T-cell (primary cell): ENCODE measurements at regions not wholly inside any gene's neighbourhood (a gene's known extent, or its start where the extent isn't known, plus 50 kb on each side); places are given as distances from the start of the nearest gene placed in this dataset.

Experiments
- ATAC-seq, 4 experiments: fragments of 200-7000 bp in 3 of 4; fragments of 150-1000 bp in 1 of 4; cut with Tn5 transposase; replicated peaks in 1 of 4; 1 replicate in 3 of 4; 2 replicates in 1 of 4; pipeline ENCODE4 v1.10.0; 2021; ENCODE audit warnings: moderate library complexity in 3 of 4, mild to moderate bottlenecking in 2 of 4, moderate number of reproducible peaks in 1 of 4
- CTCF ChIA-PET, 2 donors: fragments of 300-600 bp; sonication (Branson Sonifier 250); formaldehyde crosslinking; loops; one replicate each; lab custom pipeline; 2022; ENCODE audit warnings: antibody characterized with exemption in 2 of 2; lab: Charles Lee
- POLR2A ChIA-PET, 2 donors: fragments of 300-600 bp; sonication (Branson Sonifier 250); formaldehyde crosslinking; loops; one replicate each; lab custom pipeline; 2022; ENCODE audit warnings: antibody characterized with exemption in 2 of 2; lab: Charles Lee
- DNase-seq, 35 experiments: peaks; one replicate each; pipeline versions ENCODE4 v3.0.0 to v3.0.0-alpha.2; 2013 to 2023
- H3K27ac ChIP-seq: one replicate; pipeline ENCODE4 v1.5.1; 2013; ENCODE audit warnings: low read length
- H3K27me3 ChIP-seq, 2 experiments: replicated peaks in 1 of 2; 1 replicate in 1 of 2; 2 replicates in 1 of 2; pipeline versions ENCODE4 v1.6.1 to v1.7.0; 2013; ENCODE audit warnings: low read length in 1 of 2, mixed read lengths in 1 of 2; ENCODE audit not compliant: control insufficient read depth in 2 of 2, insufficient read depth in 2 of 2; ENCODE audit errors: extremely low read depth in 1 of 2
- H3K36me3 ChIP-seq, 2 donors: 1 replicate in 1 of 2; 2 replicates in 1 of 2; pipeline versions ENCODE4 v1.6.1 to v1.7.0; 2013; ENCODE audit warnings: low read length in 1 of 2; ENCODE audit not compliant: control insufficient read depth in 2 of 2, insufficient read depth in 1 of 2; ENCODE audit errors: extremely low read depth in 1 of 2
- H3K4me1 ChIP-seq, 2 experiments: 1 replicate in 1 of 2; 2 replicates in 1 of 2; pipeline versions ENCODE4 v1.6.1 to v1.7.0; 2013; ENCODE audit warnings: low read length in 2 of 2, mixed read lengths in 1 of 2; ENCODE audit not compliant: insufficient read depth in 2 of 2, control insufficient read depth in 1 of 2; ENCODE audit errors: extremely low read depth in 1 of 2
- H3K4me3 ChIP-seq, 2 donors: 1 replicate in 1 of 2; 2 replicates in 1 of 2; pipeline versions ENCODE4 v1.5.1 to v1.7.0; 2013; ENCODE audit warnings: mild to moderate bottlenecking in 2 of 2, low read length in 1 of 2, moderate library complexity in 1 of 2; ENCODE audit not compliant: control insufficient read depth in 1 of 2; ENCODE audit errors: extremely low read depth in 1 of 2
- H3K9me3 ChIP-seq: 2 replicates; pipeline ENCODE4 v1.7.0; 2013
- H3K27ac Mint-ChIP-seq, 2 donors: one replicate each; pipeline ENCODE4 v1.8.0; 2020 to 2021; ENCODE audit warnings: mild to moderate bottlenecking in 2 of 2, mixed read lengths in 2 of 2
- H3K27me3 Mint-ChIP-seq, 2 donors: one replicate each; pipeline ENCODE4 v1.8.0; 2021 to 2022; ENCODE audit warnings: mixed read lengths in 2 of 2
- H3K36me3 Mint-ChIP-seq: one replicate; pipeline ENCODE4 v1.8.0; 2021; ENCODE audit warnings: mixed read lengths
- H3K4me1 Mint-ChIP-seq, 3 donors: one replicate each; pipeline ENCODE4 v1.8.0; 2020 to 2022; ENCODE audit warnings: mixed read lengths in 3 of 3, mild to moderate bottlenecking in 1 of 3
- H3K4me3 Mint-ChIP-seq, 3 donors: one replicate each; pipeline ENCODE4 v1.8.0; 2020 to 2022; ENCODE audit warnings: mild to moderate bottlenecking in 3 of 3, mixed read lengths in 3 of 3, moderate library complexity in 3 of 3
- H3K9me3 Mint-ChIP-seq, 3 donors: one replicate each; pipeline ENCODE4 v1.8.0; 2020 to 2022; ENCODE audit warnings: mixed read lengths in 3 of 3
- WGBS: methylation state at CpG from one replicate; pipeline ENCODE4 v1.1.5; 2013; ENCODE audit warnings: missing lambda C conversion rate; ENCODE audit not compliant: insufficient coverage; 5-methylcytosine and 5-hydroxymethylcytosine counted together

DNA sequence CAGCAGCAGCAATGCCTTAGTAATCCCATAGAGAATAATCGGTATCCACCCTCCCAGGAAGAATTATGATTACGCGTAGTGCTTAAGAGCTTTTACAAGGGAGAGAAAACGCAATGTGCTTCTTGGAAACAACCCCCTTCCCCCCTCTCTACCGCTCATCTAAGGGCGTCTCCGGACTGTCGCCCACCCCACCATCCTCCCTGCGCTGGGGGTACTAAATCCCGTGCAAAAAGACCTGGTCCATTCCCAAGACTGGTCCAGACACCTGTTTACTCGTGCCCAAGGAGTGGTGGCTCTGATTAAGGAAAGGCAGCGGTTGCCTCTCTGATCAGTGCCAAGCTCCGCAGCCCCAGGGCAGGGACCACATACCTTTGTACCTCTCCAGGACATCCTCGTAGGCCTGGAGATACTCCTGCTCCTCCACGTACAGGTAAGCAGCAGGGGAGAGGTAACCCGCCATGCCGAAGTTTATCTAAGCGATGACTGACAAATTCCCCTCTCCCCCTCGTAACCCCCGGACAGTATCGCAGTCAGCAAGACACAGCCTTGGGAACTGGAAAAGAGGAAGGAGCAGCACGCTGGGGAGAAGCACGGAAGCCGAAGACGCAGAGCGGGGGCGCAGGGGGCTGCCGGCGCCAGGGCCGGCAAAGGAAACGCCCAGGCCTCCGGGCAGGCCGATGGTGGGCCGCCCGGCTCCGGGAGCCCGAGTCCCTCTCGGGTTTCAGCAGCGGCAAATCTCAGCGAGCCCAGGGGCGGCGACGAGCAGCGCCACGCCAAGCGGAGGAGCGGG, 112.0 kb upstream of the BEND6 start:
- POLR2A ChIA-PET, result no interaction called here
- Histone ChIP-seq H3K4me1 (peaks cover 2 to 6% of the 10 kb centered on the region in 2 experiments), H3K4me3 (peak overlapping the region in 1 of 2 donors; percentile 71), H3K27me3 (peaks cover 0 to 17% of the 10 kb centered on the region in 2 experiments), H3K9me3 (no peaks in the 10 kb centered on the region), H3K27ac (no peak overlapping the region), H3K36me3 (no peaks in the 10 kb centered on the region)
- CTCF ChIA-PET, result no interaction called here
- ATAC-seq (no peak), DNase-seq (peak in 1 of 35 experiments; percentile 12)
- Mint-ChIP-seq H3K4me1 (peaks cover 5 to 9% (median 9%) of the 10 kb centered on the region in 3 donors), H3K9me3 (no peaks in the 10 kb centered on the region), H3K27me3 (peaks cover 44 to 62% of the 10 kb centered on the region in 2 donors), H3K27ac (no peak overlapping the region), H3K4me3 (peak overlapping the region; percentile 71 to 87 (median 79)), H3K36me3 (no peaks in the 10 kb centered on the region)
- WGBS, result 4% methylated on average over 32 of the region's 47 CpGs

DNA sequence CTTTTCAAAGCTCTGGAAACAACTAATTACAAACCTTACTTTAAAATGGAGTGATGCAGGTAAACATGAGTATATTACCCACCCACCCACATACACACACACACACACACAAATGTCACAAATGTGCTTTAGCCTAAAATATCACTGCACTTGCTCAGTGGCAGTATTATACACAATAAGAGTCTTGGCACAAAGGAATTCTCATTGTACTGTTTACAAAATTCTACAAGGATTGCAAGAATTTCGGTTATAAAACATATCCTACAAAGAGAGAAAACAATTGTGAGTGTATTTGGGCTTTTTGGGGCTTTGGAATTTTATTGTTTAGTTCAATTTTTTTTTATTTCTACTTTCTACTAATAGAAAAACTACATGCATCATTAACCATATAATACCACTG, 113.2 kb upstream of the BEND6 start:
- Histone ChIP-seq H3K27ac (no peak overlapping the region), H3K9me3 (no peaks in the 10 kb centered on the region), H3K36me3 (no peaks in the 10 kb centered on the region), H3K27me3 (peaks cover 0 to 17% of the 10 kb centered on the region in 2 experiments), H3K4me3 (no peak overlapping the region), H3K4me1 (peaks cover 2 to 6% of the 10 kb centered on the region in 2 experiments)
- no peak overlapping the region for H3K4me3 Mint-ChIP-seq
- ATAC-seq (no peak), DNase-seq (no peak)
- WGBS, result no CpG with 5 or more reads among the region's 1 CpG
- no peak overlapping the region for H3K27ac Mint-ChIP-seq
- no peaks in the 10 kb centered on the region for H3K9me3 Mint-ChIP-seq
- H3K36me3 Mint-ChIP-seq, result no peaks in the 10 kb centered on the region
- ChIA-PET POLR2A (no interaction called here), CTCF (interaction anchor here in 1 of 2 donors (0.7 kb wide), 1 partner anchor 190 kb away, joined by 3 read pairs; no protein-coding TSS in a partner anchor)
- H3K4me1 Mint-ChIP-seq, result peaks cover 5 to 9% (median 9%) of the 10 kb centered on the region in 3 donors
- peaks cover 46 to 63% of the 10 kb centered on the region in 2 donors for H3K27me3 Mint-ChIP-seq

DNA sequence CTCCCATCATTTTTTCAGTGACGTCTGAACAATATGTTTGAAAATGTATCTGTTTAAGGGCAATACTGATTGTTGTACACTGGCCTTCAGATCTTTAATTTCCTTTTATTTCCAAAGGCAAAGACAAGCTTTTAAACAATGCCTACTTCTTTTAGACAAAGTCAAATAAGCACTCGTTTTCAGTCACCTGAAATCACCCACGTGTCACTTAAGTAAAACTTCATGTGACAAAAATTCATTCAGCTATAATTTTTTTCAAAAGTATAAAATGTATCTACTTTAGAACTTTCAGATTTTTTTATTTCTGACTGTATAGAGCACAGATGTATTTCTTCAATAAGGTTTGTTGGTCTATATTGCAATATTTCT, 113.5 kb upstream of the BEND6 start:
- DNase-seq (no peak), ATAC-seq (no peak)
- H3K27ac ChIP-seq, result no peak overlapping the region
- H3K4me1 ChIP-seq, result peaks cover 2 to 6% of the 10 kb centered on the region in 2 experiments
- H3K9me3 Mint-ChIP-seq, result no peaks in the 10 kb centered on the region
- H3K36me3 ChIP-seq, result no peaks in the 10 kb centered on the region
- H3K9me3 ChIP-seq, result no peaks in the 10 kb centered on the region
- no peak overlapping the region for H3K27ac Mint-ChIP-seq
- H3K27me3 Mint-ChIP-seq, result peaks cover 46 to 59% of the 10 kb centered on the region in 2 donors
- WGBS, result no CpG with 5 or more reads among the region's 3 CpGs
- no peaks in the 10 kb centered on the region for H3K36me3 Mint-ChIP-seq
- ChIA-PET POLR2A (no interaction called here), CTCF (interaction anchor here in 1 of 2 donors (0.7 kb wide), 1 partner anchor 190 kb away, joined by 3 read pairs; no protein-coding TSS in a partner anchor)
- H3K4me3 Mint-ChIP-seq, result no peak overlapping the region
- peaks cover 0 to 14% of the 10 kb centered on the region in 2 experiments for H3K27me3 ChIP-seq
- H3K4me1 Mint-ChIP-seq, result peaks cover 5 to 9% (median 9%) of the 10 kb centered on the region in 3 donors
- H3K4me3 ChIP-seq, result no peak overlapping the region

DNA sequence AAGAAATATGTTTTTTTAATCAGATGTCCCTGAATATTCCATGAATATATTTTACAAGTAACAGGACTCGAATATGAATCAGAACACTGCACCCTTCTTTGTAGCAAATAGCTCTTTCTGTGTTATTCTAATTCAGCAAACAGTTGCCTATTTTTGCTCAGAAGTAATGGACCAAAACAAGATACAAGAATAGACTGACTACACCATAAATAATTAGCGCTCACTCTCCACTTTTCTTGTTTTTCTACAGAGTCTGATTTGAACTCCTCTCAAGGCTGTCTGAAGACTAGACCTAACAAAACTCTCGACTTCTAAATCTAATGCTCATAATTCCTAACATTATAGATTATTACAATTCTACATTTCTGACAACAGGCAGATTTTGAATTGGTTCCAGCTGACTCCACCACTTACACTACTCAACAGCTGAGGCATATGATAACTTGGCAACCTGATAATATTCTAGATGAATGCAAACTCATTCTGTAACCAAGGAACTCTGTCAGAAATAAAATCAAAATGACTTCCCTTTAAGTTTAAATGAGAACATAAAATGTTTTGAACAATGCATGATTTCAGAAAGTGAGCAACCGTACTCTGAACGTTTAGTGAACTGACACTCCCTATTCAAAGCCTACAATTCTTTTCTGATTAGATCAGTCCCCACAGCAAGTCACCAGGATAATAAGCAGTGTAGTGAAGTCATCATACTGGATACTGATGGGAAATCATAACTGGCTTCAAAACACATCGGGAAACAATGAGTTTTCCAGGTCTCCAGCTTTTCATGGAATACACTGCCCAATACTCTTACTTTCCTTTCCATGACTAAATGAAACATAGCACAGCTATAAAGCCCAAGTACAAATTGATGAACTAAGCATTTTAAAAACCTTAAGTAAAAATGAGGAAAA, 114.2 kb upstream of the BEND6 start:
- no peaks in the 10 kb centered on the region for H3K9me3 ChIP-seq
- H3K27ac ChIP-seq, result no peak overlapping the region
- Mint-ChIP-seq H3K27ac (no peak overlapping the region), H3K9me3 (no peaks in the 10 kb centered on the region), H3K27me3 (peaks cover 46 to 56% of the 10 kb centered on the region in 2 donors), H3K4me1 (peaks cover 5 to 9% (median 9%) of the 10 kb centered on the region in 3 donors), H3K36me3 (no peaks in the 10 kb centered on the region), H3K4me3 (no peak overlapping the region)
- peaks cover 0 to 14% of the 10 kb centered on the region in 2 experiments for H3K27me3 ChIP-seq
- no peak overlapping the region for H3K4me3 ChIP-seq
- WGBS, result 67% methylated on average over 2 of the region's 6 CpGs
- H3K4me1 ChIP-seq, result peaks cover 2 to 6% of the 10 kb centered on the region in 2 experiments
- ATAC-seq (no peak), DNase-seq (no peak)
- ChIA-PET CTCF (interaction anchor here in 1 of 2 donors (0.7 kb wide), 1 partner anchor 191 kb away, joined by 3 read pairs; no protein-coding TSS in a partner anchor), POLR2A (no interaction called here)
- H3K36me3 ChIP-seq, result no peaks in the 10 kb centered on the region

DNA sequence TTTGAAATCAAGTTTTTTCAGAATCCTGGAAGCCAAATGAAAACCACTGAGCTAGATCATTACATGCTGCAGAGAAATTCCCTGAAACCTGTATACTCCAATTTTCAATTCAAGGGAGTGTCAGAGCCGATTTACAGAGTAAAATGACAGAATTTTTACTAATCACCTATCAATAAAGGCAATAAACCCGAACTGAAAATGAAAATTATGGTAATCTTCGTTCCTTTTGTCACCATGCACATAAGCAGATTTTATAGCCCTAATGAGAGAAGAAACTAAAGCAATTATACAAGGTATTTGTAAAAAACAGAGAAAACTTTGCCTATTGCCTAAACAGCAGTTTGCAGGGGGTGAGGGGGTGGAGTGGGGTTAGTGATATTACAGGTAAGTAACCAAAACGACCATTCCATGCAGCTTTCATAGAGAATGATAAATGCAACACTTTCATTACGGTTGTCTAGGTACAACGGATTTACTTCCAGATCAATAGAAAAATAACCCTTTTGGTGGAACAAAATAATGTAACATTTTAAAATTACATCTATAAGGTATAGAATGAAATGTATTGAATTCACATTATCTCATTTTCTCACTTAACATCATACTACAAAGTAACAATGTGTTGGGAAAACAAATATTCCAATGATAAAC, 115.2 kb upstream of the BEND6 start:
- Mint-ChIP-seq H3K4me1 (peaks cover 5 to 9% (median 9%) of the 10 kb centered on the region in 3 donors), H3K9me3 (no peaks in the 10 kb centered on the region), H3K4me3 (no peak overlapping the region), H3K27me3 (peaks cover 50% of the 10 kb centered on the region in 2 donors), H3K27ac (no peak overlapping the region), H3K36me3 (no peaks in the 10 kb centered on the region)
- ATAC-seq (no peak), DNase-seq (no peak)
- Histone ChIP-seq H3K36me3 (no peaks in the 10 kb centered on the region), H3K4me3 (no peak overlapping the region), H3K9me3 (no peaks in the 10 kb centered on the region), H3K4me1 (peaks cover 2 to 6% of the 10 kb centered on the region in 2 experiments), H3K27me3 (peaks cover 0 to 14% of the 10 kb centered on the region in 2 experiments), H3K27ac (no peak overlapping the region)
- ChIA-PET POLR2A (no interaction called here), CTCF (no interaction called here)
- no CpG with 5 or more reads among the region's 6 CpGs for WGBS

DNA sequence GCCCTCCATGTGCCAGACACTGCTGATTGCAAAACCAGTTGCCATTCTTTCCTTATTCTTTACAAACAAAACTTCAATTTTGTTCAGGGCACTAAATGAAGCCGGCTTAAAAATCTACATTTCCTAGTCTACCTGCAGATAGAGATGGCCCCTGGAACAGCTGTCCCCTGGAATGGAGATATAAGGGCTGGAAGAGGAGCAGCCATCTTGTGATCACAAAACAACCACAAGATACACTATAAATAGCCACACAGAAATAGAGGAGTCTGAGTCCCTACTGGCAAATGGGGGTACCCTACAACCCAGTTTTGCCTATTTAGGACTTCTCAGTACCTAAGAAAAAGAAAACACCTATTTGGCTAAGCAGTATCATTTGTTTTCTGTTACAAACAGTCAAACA, 115.9 kb upstream of the BEND6 start:
- H3K27ac Mint-ChIP-seq, result no peak overlapping the region
- WGBS, result no CpG with 5 or more reads among the region's 1 CpG
- ChIA-PET POLR2A (no interaction called here), CTCF (no interaction called here)
- no peak overlapping the region for H3K4me3 Mint-ChIP-seq
- no peak overlapping the region for H3K27ac ChIP-seq
- no peaks in the 10 kb centered on the region for H3K9me3 Mint-ChIP-seq
- H3K36me3 ChIP-seq, result no peaks in the 10 kb centered on the region
- ATAC-seq (no peak), DNase-seq (no peak)
- peaks cover 46 to 51% of the 10 kb centered on the region in 2 donors for H3K27me3 Mint-ChIP-seq
- H3K27me3 ChIP-seq, result peaks cover 0 to 10% of the 10 kb centered on the region in 2 experiments
- no peaks in the 10 kb centered on the region for H3K36me3 Mint-ChIP-seq
- H3K4me1 ChIP-seq, result peaks cover 2 to 6% of the 10 kb centered on the region in 2 experiments
- H3K9me3 ChIP-seq, result no peaks in the 10 kb centered on the region
- H3K4me1 Mint-ChIP-seq, result peaks cover 5 to 7% (median 7%) of the 10 kb centered on the region in 3 donors
- H3K4me3 ChIP-seq, result no peak overlapping the region
